CD14-positive monocyte (primary cell): ENCODE measurements at regions not wholly inside any gene's neighbourhood (a gene's known extent, or its start where the extent isn't known, plus 50 kb on each side); places are given as distances from the start of the nearest gene placed in this dataset.
A peak's percentile ranks its signal among the peaks of the same experiment; 100 is the strongest.

Experiments used
- DNase-seq, 3 donors: peaks; one replicate each; pipeline ENCODE4 v3.0.0-alpha.2; 2011 to 2022
- H2AFZ ChIP-seq: 2 replicates; pipeline ENCODE4 v1.6.0; 2012; ENCODE audit warnings: mild to moderate bottlenecking, low read depth, low read length, inconsistent platforms; ENCODE audit not compliant: insufficient read depth, poor library complexity, severe bottlenecking
- H3K27ac ChIP-seq, 2 donors: 1 replicate in 1 of 2; 2 replicates in 1 of 2; pipeline ENCODE4 v1.5.1; 2012 to 2013; ENCODE audit warnings: low read length in 2 of 2, control low read depth in 1 of 2, inconsistent platforms in 1 of 2, low read depth in 1 of 2, mild to moderate bottlenecking in 1 of 2
- H3K27me3 ChIP-seq, 2 donors: one replicate each; pipeline versions ENCODE4 v1.6.0 to v1.6.1; 2011 to 2013; ENCODE audit warnings: low read length in 2 of 2; ENCODE audit not compliant: control insufficient read depth in 2 of 2, insufficient read depth in 2 of 2
- H3K36me3 ChIP-seq, 2 donors: replicated peaks in 1 of 2; 1 replicate in 1 of 2; 2 replicates in 1 of 2; pipeline versions ENCODE4 v1.5.1 to v1.6.1; 2012 to 2013; ENCODE audit warnings: low read length in 2 of 2, control low read depth in 1 of 2, inconsistent platforms in 1 of 2, mild to moderate bottlenecking in 1 of 2; ENCODE audit not compliant: insufficient read depth in 2 of 2, control insufficient read depth in 1 of 2
- H3K4me1 ChIP-seq, 2 donors: 1 replicate in 1 of 2; 2 replicates in 1 of 2; pipeline versions ENCODE4 v1.5.1 to v1.6.1; 2012 to 2013; ENCODE audit warnings: low read length in 2 of 2, control low read depth in 1 of 2, inconsistent platforms in 1 of 2, mild to moderate bottlenecking in 1 of 2, moderate library complexity in 1 of 2; ENCODE audit not compliant: insufficient read depth in 2 of 2, control insufficient read depth in 1 of 2
- H3K4me2 ChIP-seq: replicated peaks from 2 replicates; pipeline ENCODE3; 2012; ENCODE audit warnings: low read length, moderate library complexity, mild to moderate bottlenecking; ENCODE audit not compliant: poor library complexity, severe bottlenecking; ENCODE audit errors: extremely low read depth
- H3K4me3 ChIP-seq, 3 experiments: fragments of 200-600 bp in 1 of 3; sonication (generic) in 1 of 3; replicated peaks in 1 of 3; 1 replicate in 2 of 3; 2 replicates in 1 of 3; pipeline ENCODE4 v1.5.1; 2011 to 2013; ENCODE audit warnings: low read length in 3 of 3, mild to moderate bottlenecking in 3 of 3, control low read depth in 2 of 3, low read depth in 2 of 3, inconsistent platforms in 1 of 3, moderate library complexity in 1 of 3
- H3K79me2 ChIP-seq: 2 replicates; pipeline ENCODE4 v1.6.0; 2012; ENCODE audit warnings: mild to moderate bottlenecking, control low read depth, inconsistent platforms, low read length, moderate library complexity; ENCODE audit not compliant: insufficient read depth
- H3K9ac ChIP-seq: 2 replicates; pipeline ENCODE4 v1.6.0; 2017; ENCODE audit warnings: low read length, mild to moderate bottlenecking; ENCODE audit not compliant: insufficient read depth, poor library complexity, severe bottlenecking
- H3K9me3 ChIP-seq, 2 donors: replicated peaks in 1 of 2; 1 replicate in 1 of 2; 2 replicates in 1 of 2; pipeline versions ENCODE4 v1.5.1 to v1.6.1; 2012 to 2013; ENCODE audit warnings: low read length in 2 of 2, control low read depth in 1 of 2; ENCODE audit not compliant: control insufficient read depth in 1 of 2, insufficient read depth in 1 of 2
- H4K20me1 ChIP-seq: 2 replicates; pipeline ENCODE4 v1.6.0; 2012; ENCODE audit warnings: mild to moderate bottlenecking, low read length, control low read depth, moderate library complexity; ENCODE audit not compliant: insufficient read depth
- H3K27ac Mint-ChIP-seq, 7 donors: one replicate each; pipeline ENCODE4 v1.8.0; 2020; ENCODE audit warnings: mild to moderate bottlenecking in 7 of 7, mixed read lengths in 7 of 7, moderate library complexity in 6 of 7, inconsistent platforms in 2 of 7
- H3K27me3 Mint-ChIP-seq, 3 donors: one replicate each; pipeline ENCODE4 v1.8.0; 2021 to 2022; ENCODE audit warnings: low read depth in 3 of 3, mild to moderate bottlenecking in 3 of 3, mixed read lengths in 3 of 3, moderate library complexity in 3 of 3, inconsistent platforms in 1 of 3
- H3K36me3 Mint-ChIP-seq, 2 donors: one replicate each; pipeline ENCODE4 v1.8.0; 2020; ENCODE audit warnings: mixed read lengths in 2 of 2, inconsistent platforms in 1 of 2, mild to moderate bottlenecking in 1 of 2
- H3K4me1 Mint-ChIP-seq: one replicate; pipeline ENCODE4 v1.8.0; 2020; ENCODE audit warnings: mild to moderate bottlenecking, mixed read lengths
- H3K4me3 Mint-ChIP-seq, 2 donors: one replicate each; pipeline ENCODE4 v1.8.0; 2020; ENCODE audit warnings: mild to moderate bottlenecking in 2 of 2, mixed read lengths in 2 of 2, moderate library complexity in 1 of 2
- H3K9me3 Mint-ChIP-seq, 7 donors: one replicate each; pipeline ENCODE4 v1.8.0; 2020 to 2022; ENCODE audit warnings: mixed read lengths in 7 of 7, mild to moderate bottlenecking in 6 of 7, moderate library complexity in 6 of 7, inconsistent platforms in 2 of 7
- CTCF ChIP-seq: fragments of 200-600 bp; IDR thresholded peaks from one replicate; pipeline ENCODE4 v1.8.0; 2022; ENCODE audit warnings: antibody characterized with exemption, mild to moderate bottlenecking
- WGBS: methylation state at CpG from one replicate; pipeline ENCODE4 v1.1.5; 2013; ENCODE audit warnings: missing lambda C conversion rate; ENCODE audit not compliant: insufficient coverage; 5-methylcytosine and 5-hydroxymethylcytosine counted together
- intact Hi-C, 2 donors: fragments of 100-400 bp; cut with micrococcal nuclease; formaldehyde crosslinking; loops; one replicate each; pipeline versions ENCODE4 v1.15.0 to v1.15.1; 2023

- Histone ChIP-seq H3K9me3 (peaks cover 10 to 92% of the 10 kb centered on the region in 2 donors), H3K4me1 (no peaks in the 10 kb centered on the region), H2AFZ (no peak overlapping the region), H3K27me3 (peaks cover 100% of the 10 kb centered on the region in 2 donors), H4K20me1 (no peaks in the 10 kb centered on the region), H3K9ac (no peak overlapping the region), H3K79me2 (no peaks in the 10 kb centered on the region), H3K4me3 (no peak overlapping the region), H3K27ac (no peak overlapping the region), H3K4me2 (no peak overlapping the region), H3K36me3 (no peaks in the 10 kb centered on the region)
- H3K4me3 Mint-ChIP-seq, result peak overlapping the region in 1 of 2 donors; percentile 82
- DNase-seq, result no peak
- H3K9me3 Mint-ChIP-seq, result peaks cover 8 to 69% (median 59%) of the 10 kb centered on the region in 7 donors
- WGBS, result no CpG with 5 or more reads among the region's 7 CpGs
- H3K36me3 Mint-ChIP-seq, result peaks cover 11 to 20% of the 10 kb centered on the region in 2 donors
- H3K27ac Mint-ChIP-seq, result no peak overlapping the region
- intact Hi-C loops, result no loop called here
- peaks cover 10% of the 10 kb centered on the region for H3K4me1 Mint-ChIP-seq
- TF ChIP-seq CTCF, result no peak
- peaks cover 99 to 100% (median 100%) of the 10 kb centered on the region in 3 donors for H3K27me3 Mint-ChIP-seq
Measured at GRCh38 chr6:28811873-28812272, 111.9 kb downstream of the TRIM27 start.

GRCh38 chr6:28812778-28813569 lies 110.8 kb downstream of the TRIM27 start:
- no peak overlapping the region for H3K4me2 ChIP-seq
- no peaks in the 10 kb centered on the region for H3K36me3 ChIP-seq
- no peaks in the 10 kb centered on the region for H3K4me1 ChIP-seq
- DNase-seq, result no peak
- 17% methylated on average over 23 of the region's 29 CpGs for WGBS
- H3K9ac ChIP-seq, result no peak overlapping the region
- H3K27ac Mint-ChIP-seq, result no peak overlapping the region
- intact Hi-C loops, result no loop called here
- H3K79me2 ChIP-seq, result no peaks in the 10 kb centered on the region
- H3K4me3 ChIP-seq, result no peak overlapping the region
- H3K9me3 ChIP-seq, result peaks cover 10 to 93% of the 10 kb centered on the region in 2 donors
- H3K36me3 Mint-ChIP-seq, result peaks cover 8 to 17% of the 10 kb centered on the region in 2 donors
- no peaks in the 10 kb centered on the region for H4K20me1 ChIP-seq
- no peak for TF ChIP-seq CTCF
- H3K4me1 Mint-ChIP-seq, result peaks cover 9% of the 10 kb centered on the region
- peaks cover 5 to 69% (median 54%) of the 10 kb centered on the region in 7 donors for H3K9me3 Mint-ChIP-seq
- peaks cover 100% of the 10 kb centered on the region in 3 donors for H3K27me3 Mint-ChIP-seq
- H3K27me3 ChIP-seq, result peaks cover 100% of the 10 kb centered on the region in 2 donors
- peak overlapping the region; percentile 18 to 82 for H3K4me3 Mint-ChIP-seq
- H3K27ac ChIP-seq, result no peak overlapping the region
- H2AFZ ChIP-seq, result no peak overlapping the region
